GM23338 (cell line): ENCODE measurements at regions not wholly inside any gene's neighbourhood (a gene's known extent, or its start where the extent isn't known, plus 50 kb on each side); places are given as distances from the start of the nearest gene placed in this dataset.

ENCODE experiments used
- ATAC-seq: fragments of 200-7000 bp; cut with Tn5 transposase; 3 replicates; pipeline ENCODE4 v1.9.1; 2020
- DNase-seq: peaks from one replicate; pipeline ENCODE4 v3.0.0-alpha.2; 2015; ENCODE audit warnings: low spot score
- H2AFZ ChIP-seq: fragments of 200-600 bp; sonication (generic); 2 replicates; pipeline ENCODE4 v1.8.0; 2016; ENCODE audit warnings: antibody characterized with exemption, mild to moderate bottlenecking, moderate library complexity
- H3F3A ChIP-seq: fragments of 200-600 bp; sonication (generic); replicated peaks from 2 replicates; pipeline ENCODE4 v1.8.0; 2017; ENCODE audit warnings: antibody characterized with exemption, mixed run types, low read depth
- H3K27ac ChIP-seq: fragments of 200-600 bp; sonication (generic); 2 replicates; pipeline ENCODE4 v1.6.1; 2016; ENCODE audit warnings: low read depth
- H3K27me3 ChIP-seq: fragments of 200-600 bp; sonication (generic); 2 replicates; pipeline ENCODE4 v1.8.0; 2016; ENCODE audit warnings: mild to moderate bottlenecking, mixed run types, moderate library complexity; ENCODE audit not compliant: insufficient read depth
- H3K36me3 ChIP-seq: fragments of 200-600 bp; sonication (generic); 2 replicates; pipeline ENCODE4 v1.8.0; 2016; ENCODE audit warnings: mild to moderate bottlenecking; ENCODE audit not compliant: insufficient read depth
- H3K4me1 ChIP-seq: fragments of 200-600 bp; sonication (generic); 2 replicates; pipeline ENCODE4 v1.8.0; 2016; ENCODE audit warnings: mild to moderate bottlenecking, moderate library complexity; ENCODE audit not compliant: insufficient read depth
- H3K4me2 ChIP-seq: fragments of 200-600 bp; sonication (generic); 2 replicates; pipeline ENCODE4 v1.7.1; 2017; ENCODE audit warnings: mixed run types
- H3K4me3 ChIP-seq: fragments of 200-600 bp; sonication (generic); 2 replicates; pipeline ENCODE4 v1.6.1; 2016; ENCODE audit warnings: mixed run types
- H3K79me2 ChIP-seq: fragments of 200-600 bp; sonication (generic); replicated peaks from 2 replicates; pipeline ENCODE4 v1.8.0; 2017; ENCODE audit warnings: mild to moderate bottlenecking; ENCODE audit not compliant: insufficient read depth
- H3K9me2 ChIP-seq: fragments of 200-600 bp; sonication (generic); 2 replicates; pipeline ENCODE4 v1.8.0; 2017; ENCODE audit not compliant: insufficient read depth
- H4K20me1 ChIP-seq: fragments of 200-600 bp; sonication (generic); replicated peaks from 2 replicates; pipeline ENCODE4 v1.8.0; 2017; ENCODE audit warnings: mild to moderate bottlenecking; ENCODE audit not compliant: insufficient read depth
- H3K27ac Mint-ChIP-seq: 2 replicates; pipeline ENCODE4 v1.8.0; 2020; ENCODE audit warnings: inconsistent platforms, mild to moderate bottlenecking, moderate library complexity, mixed read lengths
- H3K27me3 Mint-ChIP-seq: 3 replicates; pipeline ENCODE4 v1.8.0; 2022; ENCODE audit warnings: low read depth, mild to moderate bottlenecking, moderate library complexity, mixed read lengths, inconsistent platforms; ENCODE audit not compliant: insufficient read depth, poor library complexity
- H3K36me3 Mint-ChIP-seq: 3 replicates; pipeline ENCODE4 v1.8.0; 2021; ENCODE audit warnings: low read depth, mild to moderate bottlenecking, inconsistent platforms, moderate library complexity, mixed read lengths
- H3K4me1 Mint-ChIP-seq: 3 replicates; pipeline ENCODE4 v1.8.0; 2020; ENCODE audit warnings: mild to moderate bottlenecking, inconsistent platforms, mixed read lengths
- H3K4me3 Mint-ChIP-seq: 3 replicates; pipeline ENCODE4 v1.8.0; 2021; ENCODE audit warnings: moderate library complexity, mild to moderate bottlenecking, inconsistent platforms, mixed read lengths
- H3K9me3 Mint-ChIP-seq: 3 replicates; pipeline ENCODE4 v1.8.0; 2020; ENCODE audit warnings: moderate library complexity, mild to moderate bottlenecking, inconsistent platforms, mixed read lengths
- CREB1 ChIP-seq: fragments of 250-450 bp; sonication (Bioruptor Pico); IDR thresholded peaks from 2 replicates; pipeline ENCODE4 v1.5.0; 2020; ENCODE audit warnings: low read depth, mild to moderate bottlenecking, moderate library complexity
- EZH2 ChIP-seq: fragments of 200-600 bp; sonication (generic); IDR thresholded peaks from one replicate; pipeline ENCODE4 v1.8.0; 2017; ENCODE audit warnings: antibody characterized with exemption, mild to moderate bottlenecking, low read depth; ENCODE audit not compliant: unreplicated experiment
- EZH2phosphoT487 ChIP-seq: fragments of 200-600 bp; sonication (generic); IDR thresholded peaks from one replicate; pipeline ENCODE4 v1.8.1; 2018; ENCODE audit warnings: antibody characterized with exemption; ENCODE audit not compliant: unreplicated experiment
- NANOG ChIP-seq: IDR thresholded peaks from 2 replicates; pipeline ENCODE4 v1.6.1; 2016; ENCODE audit warnings: antibody characterized with exemption, borderline replicate concordance
- REST ChIP-seq: IDR thresholded peaks from one replicate; pipeline ENCODE4 v1.6.1; 2018; ENCODE audit warnings: antibody characterized with exemption; ENCODE audit not compliant: unreplicated experiment
- STAT1 ChIP-seq: IDR thresholded peaks from one replicate; pipeline ENCODE4 v1.6.1; 2016; ENCODE audit warnings: antibody characterized with exemption; ENCODE audit not compliant: unreplicated experiment
- ZNF114 ChIP-seq: fragments of 250-450 bp; sonication (Bioruptor Pico); IDR thresholded peaks from 2 replicates; pipeline ENCODE4 v1.5.0; 2020; ENCODE audit warnings: mild to moderate bottlenecking, moderate library complexity
- ZNF331 ChIP-seq: fragments of 250-450 bp; sonication (Bioruptor Pico); IDR thresholded peaks from 2 replicates; pipeline ENCODE4 v1.5.0; 2020; ENCODE audit warnings: low read depth, mild to moderate bottlenecking, moderate library complexity
- TF ChIP-seq, protein P1 (sequence below), 2 experiments: fragments of 200-600 bp in 1 of 2; sonication (generic) in 1 of 2; conservative IDR thresholded peaks; 2 replicates each; pipeline versions ENCODE4 v1.5.1 to v1.6.1; 2016 to 2017; ENCODE audit warnings: antibody characterized with exemption in 2 of 2, low read depth in 2 of 2, mild to moderate bottlenecking in 2 of 2, moderate library complexity in 1 of 2
- TF ChIP-seq, protein P2 (sequence below): IDR thresholded peaks from 2 replicates; pipeline ENCODE4 v1.6.1; 2016; ENCODE audit warnings: antibody characterized with exemption

DNA sequence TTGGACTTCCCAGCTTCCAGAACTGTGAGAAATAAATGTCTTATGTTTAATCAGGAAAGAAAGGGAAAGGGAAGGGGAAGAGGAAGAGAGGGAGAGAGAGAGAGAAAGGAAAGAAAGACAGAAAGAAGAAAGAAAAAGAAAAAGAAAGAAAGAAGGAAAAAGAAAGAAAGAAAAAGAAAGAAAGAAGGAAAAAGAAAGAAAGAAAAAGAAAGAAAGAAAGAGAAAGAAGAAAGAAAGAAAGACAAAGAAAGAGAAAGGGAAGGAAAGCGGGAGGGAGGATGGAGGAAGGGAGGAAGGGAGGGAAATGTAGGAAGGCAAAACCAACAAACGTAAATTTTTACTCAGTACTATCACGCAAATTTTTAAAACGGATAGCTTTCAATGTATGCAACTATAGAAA is 2281.8 kb downstream of the LRRC4C start:
- H3K4me1 Mint-ChIP-seq: peaks cover 13% of the 10 kb centered on the region
- no peak overlapping the region for H3K27ac ChIP-seq
- no peaks in the 10 kb centered on the region for H3K79me2 ChIP-seq
- no peak overlapping the region for H3K4me3 Mint-ChIP-seq
- H3K9me3 Mint-ChIP-seq: no peaks in the 10 kb centered on the region
- H2AFZ ChIP-seq: no peak overlapping the region
- no peaks in the 10 kb centered on the region for H4K20me1 ChIP-seq
- no peaks in the 10 kb centered on the region for H3F3A ChIP-seq
- no peak overlapping the region for H3K27ac Mint-ChIP-seq
- H3K36me3 ChIP-seq: no peaks in the 10 kb centered on the region
- H3K36me3 Mint-ChIP-seq: no peaks in the 10 kb centered on the region
- no peaks in the 10 kb centered on the region for H3K27me3 ChIP-seq
- TF ChIP-seq, protein P1, sequence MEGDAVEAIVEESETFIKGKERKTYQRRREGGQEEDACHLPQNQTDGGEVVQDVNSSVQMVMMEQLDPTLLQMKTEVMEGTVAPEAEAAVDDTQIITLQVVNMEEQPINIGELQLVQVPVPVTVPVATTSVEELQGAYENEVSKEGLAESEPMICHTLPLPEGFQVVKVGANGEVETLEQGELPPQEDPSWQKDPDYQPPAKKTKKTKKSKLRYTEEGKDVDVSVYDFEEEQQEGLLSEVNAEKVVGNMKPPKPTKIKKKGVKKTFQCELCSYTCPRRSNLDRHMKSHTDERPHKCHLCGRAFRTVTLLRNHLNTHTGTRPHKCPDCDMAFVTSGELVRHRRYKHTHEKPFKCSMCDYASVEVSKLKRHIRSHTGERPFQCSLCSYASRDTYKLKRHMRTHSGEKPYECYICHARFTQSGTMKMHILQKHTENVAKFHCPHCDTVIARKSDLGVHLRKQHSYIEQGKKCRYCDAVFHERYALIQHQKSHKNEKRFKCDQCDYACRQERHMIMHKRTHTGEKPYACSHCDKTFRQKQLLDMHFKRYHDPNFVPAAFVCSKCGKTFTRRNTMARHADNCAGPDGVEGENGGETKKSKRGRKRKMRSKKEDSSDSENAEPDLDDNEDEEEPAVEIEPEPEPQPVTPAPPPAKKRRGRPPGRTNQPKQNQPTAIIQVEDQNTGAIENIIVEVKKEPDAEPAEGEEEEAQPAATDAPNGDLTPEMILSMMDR (conservative IDR thresholded peaks at IDR 0.05; ENCODE audit: low read depth in 2 of 2): no peak
- TF ChIP-seq CREB1 (CRISPR knock-in tag) (no peak), EZH2phosphoT487 (no peak)
- no peak overlapping the region for H3K4me3 ChIP-seq
- H3K4me1 ChIP-seq: no peaks in the 10 kb centered on the region; the same call in 1 of the 2 replicates
- no peak for ATAC-seq
- H3K4me2 ChIP-seq: no peak overlapping the region
- H3K27me3 Mint-ChIP-seq: peaks cover 2% of the 10 kb centered on the region
- DNase-seq: no peak
- no peaks in the 10 kb centered on the region for H3K9me2 ChIP-seq

- ATAC-seq: no peak
- DNase-seq: no peak
- H3K27me3 Mint-ChIP-seq: peaks cover 2% of the 10 kb centered on the region
- no peak for TF ChIP-seq ZNF331 (CRISPR knock-in tag)
- TF ChIP-seq, protein P1 (conservative IDR thresholded peaks at IDR 0.05; ENCODE audit: low read depth in 2 of 2): no peak
- TF ChIP-seq CREB1 (CRISPR knock-in tag): no peak
- TF ChIP-seq REST: no peak
- TF ChIP-seq EZH2: no peak
- TF ChIP-seq ZNF114 (CRISPR knock-in tag): no peak
- no peak for TF ChIP-seq STAT1
- no peak for TF ChIP-seq NANOG
- TF ChIP-seq, protein P2, sequence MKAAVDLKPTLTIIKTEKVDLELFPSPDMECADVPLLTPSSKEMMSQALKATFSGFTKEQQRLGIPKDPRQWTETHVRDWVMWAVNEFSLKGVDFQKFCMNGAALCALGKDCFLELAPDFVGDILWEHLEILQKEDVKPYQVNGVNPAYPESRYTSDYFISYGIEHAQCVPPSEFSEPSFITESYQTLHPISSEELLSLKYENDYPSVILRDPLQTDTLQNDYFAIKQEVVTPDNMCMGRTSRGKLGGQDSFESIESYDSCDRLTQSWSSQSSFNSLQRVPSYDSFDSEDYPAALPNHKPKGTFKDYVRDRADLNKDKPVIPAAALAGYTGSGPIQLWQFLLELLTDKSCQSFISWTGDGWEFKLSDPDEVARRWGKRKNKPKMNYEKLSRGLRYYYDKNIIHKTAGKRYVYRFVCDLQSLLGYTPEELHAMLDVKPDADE: no peak
Observed at GRCh38 chr11:39174965-39175364, 2284.5 kb downstream of the LRRC4C start.

More at GRCh38 chr11:39174965-39175364, 2284.5 kb downstream of the LRRC4C start:
- no peaks in the 10 kb centered on the region for H3K4me1 ChIP-seq
- no peaks in the 10 kb centered on the region for H3K36me3 Mint-ChIP-seq
- H4K20me1 ChIP-seq: no peaks in the 10 kb centered on the region
- no peaks in the 10 kb centered on the region for H3K36me3 ChIP-seq
- no peak overlapping the region for H3K4me3 Mint-ChIP-seq
- no peaks in the 10 kb centered on the region for H3K9me3 Mint-ChIP-seq
- no peak overlapping the region for H3K27ac Mint-ChIP-seq
- H3K27me3 ChIP-seq: no peaks in the 10 kb centered on the region
- H3K4me1 Mint-ChIP-seq: no peaks in the 10 kb centered on the region
- H3F3A ChIP-seq: no peaks in the 10 kb centered on the region
- H3K79me2 ChIP-seq: no peaks in the 10 kb centered on the region
- no peak overlapping the region for H2AFZ ChIP-seq
- no peaks in the 10 kb centered on the region for H3K9me2 ChIP-seq
- no peak overlapping the region for H3K4me2 ChIP-seq
- H3K4me3 ChIP-seq: no peak overlapping the region
- no peak overlapping the region for H3K27ac ChIP-seq
